NT2/D1 (cell line): ENCODE measurements at regions not wholly inside any gene's neighbourhood (a gene's known extent, or its start where the extent isn't known, plus 50 kb on each side); places are given as distances from the start of the nearest gene placed in this dataset.

Source experiments
- YY1 ChIP-seq: IDR thresholded peaks from 2 replicates; pipeline ENCODE4 v1.6.1; 2011; ENCODE audit not compliant: insufficient read length, insufficient read depth
- ZNF274 ChIP-seq: IDR thresholded peaks from 2 replicates; pipeline ENCODE4 v1.6.1; 2011; ENCODE audit warnings: mild to moderate bottlenecking, low read depth, low read length

- TF ChIP-seq ZNF274 (no peak), YY1 (no peak)
Measured at GRCh38 chr11:32331098-32331497, 104.2 kb downstream of the WT1 start.
